B cell (primary cell): ENCODE measurements at regions not wholly inside any gene's neighbourhood (a gene's known extent, or its start where the extent isn't known, plus 50 kb on each side); places are given as distances from the start of the nearest gene placed in this dataset.

Source experiments
- ATAC-seq: fragments of 200-7000 bp; cut with Tn5 transposase; one replicate; pipeline ENCODE4 v1.10.0; 2021; ENCODE audit warnings: low read depth, mild to moderate bottlenecking, moderate number of reproducible peaks, moderate library complexity
- CTCF ChIA-PET: fragments of 350-600 bp; sonication (Branson Sonifier 250); formaldehyde crosslinking; loops from one replicate; lab custom pipeline; 2021; ENCODE audit warnings: antibody characterized with exemption, inconsistent platforms; lab: Charles Lee
- POLR2A ChIA-PET: fragments of 350-600 bp; sonication (Branson Sonifier 250); formaldehyde crosslinking; loops from one replicate; lab custom pipeline; 2021; ENCODE audit warnings: antibody characterized with exemption; lab: Charles Lee
- DNase-seq: peaks from one replicate; pipeline ENCODE4 v3.0.0; 2013
- H2AFZ ChIP-seq: 2 replicates; pipeline ENCODE4 v1.6.1; 2012; ENCODE audit warnings: mild to moderate bottlenecking, low read depth, low read length; ENCODE audit not compliant: insufficient read depth, poor library complexity, severe bottlenecking
- H3K27ac ChIP-seq, 2 donors: 1 replicate in 1 of 2; 2 replicates in 1 of 2; pipeline ENCODE4 v1.5.1; 2012 to 2013; ENCODE audit warnings: low read length in 2 of 2, mild to moderate bottlenecking in 2 of 2, moderate library complexity in 1 of 2
- H3K27me3 ChIP-seq, 4 experiments: fragments of 200-600 bp in 1 of 4; sonication (generic) in 1 of 4; replicated peaks in 1 of 4; 1 replicate in 2 of 4; 2 replicates in 2 of 4; pipeline versions ENCODE4 v1.6.1 to v1.7.0; 2013 to 2016; ENCODE audit warnings: low read length in 3 of 4, mild to moderate bottlenecking in 2 of 4, mixed read lengths in 1 of 4, moderate library complexity in 1 of 4; ENCODE audit not compliant: insufficient read depth in 4 of 4, control insufficient read depth in 3 of 4; ENCODE audit errors: control extremely low read depth in 1 of 4
- H3K36me3 ChIP-seq, 2 experiments: replicated peaks in 1 of 2; 1 replicate in 1 of 2; 2 replicates in 1 of 2; pipeline versions ENCODE4 v1.6.1 to v1.7.1; 2013; ENCODE audit warnings: low read length in 1 of 2; ENCODE audit not compliant: insufficient read depth in 2 of 2, control insufficient read depth in 1 of 2; ENCODE audit errors: control extremely low read depth in 1 of 2, extremely low read depth in 1 of 2
- H3K4me1 ChIP-seq, 2 donors: fragments of 200-600 bp in 1 of 2; sonication (generic) in 1 of 2; 1 replicate in 1 of 2; 2 replicates in 1 of 2; pipeline versions ENCODE4 v1.5.1 to v1.6.1; 2013 to 2017; ENCODE audit warnings: low read length in 2 of 2; ENCODE audit not compliant: control insufficient read depth in 2 of 2, insufficient read depth in 2 of 2
- H3K4me2 ChIP-seq: replicated peaks from 2 replicates; pipeline ENCODE3; 2012; ENCODE audit warnings: mild to moderate bottlenecking, low read depth, low read length; ENCODE audit not compliant: poor library complexity, severe bottlenecking
- H3K4me3 ChIP-seq, 5 experiments: fragments of 200-600 bp in 1 of 5; sonication (generic) in 1 of 5; 1 replicate in 3 of 5; 2 replicates in 2 of 5; pipeline versions ENCODE4 v1.5.1 to v1.7.0; 2011 to 2016; ENCODE audit warnings: low read length in 4 of 5, mild to moderate bottlenecking in 4 of 5, low read depth in 2 of 5, control low read depth in 1 of 5, moderate library complexity in 1 of 5; ENCODE audit not compliant: insufficient read depth in 1 of 5; ENCODE audit errors: control extremely low read depth in 1 of 5, extremely low read depth in 1 of 5
- H3K79me2 ChIP-seq: fragments of 200-600 bp; sonication (generic); one replicate; pipeline ENCODE4 v1.6.0; 2016; ENCODE audit warnings: low read length; ENCODE audit not compliant: control insufficient read depth, insufficient read depth
- H3K9ac ChIP-seq: fragments of 200-600 bp; sonication (generic); 2 replicates; pipeline ENCODE4 v1.6.1; 2017; ENCODE audit warnings: mild to moderate bottlenecking, low read length, moderate library complexity
- H3K9me3 ChIP-seq, 3 donors: one replicate each; pipeline versions ENCODE4 v1.6.1 to v1.7.1; 2013; ENCODE audit warnings: low read length in 2 of 3; ENCODE audit not compliant: control insufficient read depth in 2 of 3, insufficient read depth in 1 of 3; ENCODE audit errors: control extremely low read depth in 1 of 3
- H4K20me1 ChIP-seq: 2 replicates; pipeline ENCODE4 v1.6.0; 2012; ENCODE audit warnings: mild to moderate bottlenecking, low read length; ENCODE audit not compliant: insufficient read depth, control insufficient read depth, poor library complexity, severe bottlenecking
- H3K27ac Mint-ChIP-seq: one replicate; pipeline ENCODE4 v1.8.0; 2021; ENCODE audit warnings: mixed read lengths
- H3K27me3 Mint-ChIP-seq: one replicate; pipeline ENCODE4 v1.8.0; 2021; ENCODE audit warnings: mixed read lengths
- H3K4me1 Mint-ChIP-seq: one replicate; pipeline ENCODE4 v1.8.0; 2021; ENCODE audit warnings: mixed read lengths
- H3K4me3 Mint-ChIP-seq: one replicate; pipeline ENCODE4 v1.8.0; 2021; ENCODE audit warnings: mixed read lengths
- H3K9me3 Mint-ChIP-seq: one replicate; pipeline ENCODE4 v1.8.0; 2022; ENCODE audit warnings: mixed read lengths; ENCODE audit not compliant: insufficient read depth
- EZH2 ChIP-seq: IDR thresholded peaks from 2 replicates; pipeline ENCODE4 v1.6.1; 2012; ENCODE audit warnings: borderline replicate concordance, low read depth, mild to moderate bottlenecking, moderate library complexity, low read length; ENCODE audit not compliant: insufficient read depth, poor library complexity, severe bottlenecking
- WGBS: methylation state at CpG from one replicate; pipeline ENCODE4 v1.1.5; 2013; ENCODE audit warnings: missing lambda C conversion rate; ENCODE audit not compliant: insufficient coverage; 5-methylcytosine and 5-hydroxymethylcytosine counted together
- intact Hi-C: fragments of 100-400 bp; cut with micrococcal nuclease; formaldehyde crosslinking; loops from one replicate; pipeline ENCODE4 v1.10.0; 2022
- TF ChIP-seq, protein P1 (sequence below): fragments of 200-600 bp; IDR thresholded peaks from one replicate; pipeline ENCODE4 v1.8.0; 2022; ENCODE audit warnings: antibody characterized with exemption, mild to moderate bottlenecking

DNA sequence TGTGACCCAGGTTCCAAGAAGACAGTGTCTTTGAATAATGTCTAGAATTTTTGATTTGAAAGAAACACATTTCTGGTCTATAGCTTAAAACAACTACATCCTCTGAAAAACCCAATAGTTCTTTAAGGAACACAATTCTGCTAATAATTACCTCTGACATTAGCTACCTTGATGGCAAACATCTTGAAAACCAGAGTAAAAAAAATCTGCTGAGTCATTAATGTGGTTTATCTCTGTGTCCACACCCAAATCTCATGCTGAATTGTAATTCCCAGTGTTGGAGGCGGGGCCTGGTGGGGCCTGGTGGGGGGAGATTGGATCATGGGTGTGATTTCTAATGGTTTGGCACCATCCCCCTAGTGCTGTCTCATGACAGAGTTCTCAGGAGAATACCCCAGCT lies 1233.8 kb downstream of the NLGN4X start:
- no peaks in the 10 kb centered on the region for H3K36me3 ChIP-seq
- H3K27ac ChIP-seq, result no peak overlapping the region
- H3K27ac Mint-ChIP-seq, result no peak overlapping the region
- H3K4me2 ChIP-seq, result no peak overlapping the region
- no CpG with 5 or more reads among the region's 1 CpG for WGBS
- no peak overlapping the region for H3K4me3 ChIP-seq
- no peaks in the 10 kb centered on the region for H3K27me3 Mint-ChIP-seq
- H3K4me1 Mint-ChIP-seq, result no peaks in the 10 kb centered on the region
- DNase-seq (no peak), ATAC-seq (no peak)
- TF ChIP-seq, protein P1, sequence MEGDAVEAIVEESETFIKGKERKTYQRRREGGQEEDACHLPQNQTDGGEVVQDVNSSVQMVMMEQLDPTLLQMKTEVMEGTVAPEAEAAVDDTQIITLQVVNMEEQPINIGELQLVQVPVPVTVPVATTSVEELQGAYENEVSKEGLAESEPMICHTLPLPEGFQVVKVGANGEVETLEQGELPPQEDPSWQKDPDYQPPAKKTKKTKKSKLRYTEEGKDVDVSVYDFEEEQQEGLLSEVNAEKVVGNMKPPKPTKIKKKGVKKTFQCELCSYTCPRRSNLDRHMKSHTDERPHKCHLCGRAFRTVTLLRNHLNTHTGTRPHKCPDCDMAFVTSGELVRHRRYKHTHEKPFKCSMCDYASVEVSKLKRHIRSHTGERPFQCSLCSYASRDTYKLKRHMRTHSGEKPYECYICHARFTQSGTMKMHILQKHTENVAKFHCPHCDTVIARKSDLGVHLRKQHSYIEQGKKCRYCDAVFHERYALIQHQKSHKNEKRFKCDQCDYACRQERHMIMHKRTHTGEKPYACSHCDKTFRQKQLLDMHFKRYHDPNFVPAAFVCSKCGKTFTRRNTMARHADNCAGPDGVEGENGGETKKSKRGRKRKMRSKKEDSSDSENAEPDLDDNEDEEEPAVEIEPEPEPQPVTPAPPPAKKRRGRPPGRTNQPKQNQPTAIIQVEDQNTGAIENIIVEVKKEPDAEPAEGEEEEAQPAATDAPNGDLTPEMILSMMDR, result no peak
- no peak for TF ChIP-seq EZH2
- CTCF ChIA-PET, result no interaction called here
- no peaks in the 10 kb centered on the region for H4K20me1 ChIP-seq
- H3K9me3 ChIP-seq, result no peaks in the 10 kb centered on the region
- no peaks in the 10 kb centered on the region for H3K9me3 Mint-ChIP-seq
- H3K27me3 ChIP-seq, result no peaks in the 10 kb centered on the region
- no peak overlapping the region for H2AFZ ChIP-seq
- H3K4me1 ChIP-seq, result no peaks in the 10 kb centered on the region
- H3K79me2 ChIP-seq, result no peaks in the 10 kb centered on the region
- POLR2A ChIA-PET, result no interaction called here
- no peak overlapping the region for H3K9ac ChIP-seq
- intact Hi-C loops, result no loop called here
- H3K4me3 Mint-ChIP-seq, result no peak overlapping the region

DNA sequence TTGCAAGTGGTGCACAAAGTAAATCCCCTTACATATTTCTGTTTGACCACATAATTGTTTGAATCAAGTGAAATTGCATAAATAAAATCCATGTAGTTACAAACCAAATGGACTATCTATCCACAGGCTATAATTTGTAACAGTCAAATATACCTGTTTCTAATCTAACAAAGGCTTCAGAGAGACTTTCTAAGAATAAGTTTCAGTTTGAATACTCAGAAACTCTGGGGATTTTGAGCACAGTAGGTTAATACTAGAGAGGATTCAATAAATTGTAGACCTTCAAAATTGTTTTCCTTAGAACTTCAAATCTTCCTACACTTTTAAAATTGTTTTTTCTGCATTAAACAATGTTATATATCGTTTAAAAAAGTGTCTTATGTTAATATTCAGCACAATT lies 1250.1 kb downstream of the NLGN4X start:
- WGBS, result no CpG with 5 or more reads among the region's 1 CpG
- ChIA-PET POLR2A (no interaction called here), CTCF (no interaction called here)
- DNase-seq (no peak), ATAC-seq (no peak)
- intact Hi-C loops, result no loop called here
- no peak overlapping the region for H2AFZ ChIP-seq
- no peak overlapping the region for H3K27ac ChIP-seq
- Mint-ChIP-seq H3K27ac (no peak overlapping the region), H3K27me3 (no peaks in the 10 kb centered on the region), H3K9me3 (no peaks in the 10 kb centered on the region), H3K4me1 (no peaks in the 10 kb centered on the region), H3K4me3 (no peak overlapping the region)
- no peaks in the 10 kb centered on the region for H3K27me3 ChIP-seq
- no peak for TF ChIP-seq EZH2
- TF ChIP-seq, protein P1, result no peak
- no peaks in the 10 kb centered on the region for H4K20me1 ChIP-seq
- H3K36me3 ChIP-seq, result no peaks in the 10 kb centered on the region
- no peak overlapping the region for H3K4me3 ChIP-seq
- no peak overlapping the region for H3K9ac ChIP-seq
- no peaks in the 10 kb centered on the region for H3K4me1 ChIP-seq
- no peak overlapping the region for H3K4me2 ChIP-seq
- no peaks in the 10 kb centered on the region for H3K9me3 ChIP-seq
- no peaks in the 10 kb centered on the region for H3K79me2 ChIP-seq
